Stimulated activated CD8-positive, alpha-beta memory T cell treated with anti-CD3 and anti-CD28 coated beads, Interleukin-7, amount 100 ng/mL, for 48 hours (primary cell): ENCODE measurements at regions not wholly inside any gene's neighbourhood (a gene's known extent, or its start where the extent isn't known, plus 50 kb on each side); places are given as distances from the start of the nearest gene placed in this dataset.

ENCODE experiments used
- DNase-seq, 2 donors: peaks; one replicate each; pipeline ENCODE4 v3.0.0-alpha.2; 2020; ENCODE audit warnings: low read depth in 1 of 2; ENCODE audit errors: extremely low read depth in 1 of 2

- no peak for DNase-seq
Measured at GRCh38 chr13:75919660-75920199, 283.6 kb downstream of the LMO7 start.

- DNase-seq = no peak
Measured at GRCh38 chr13:75915066-75915465, 278.9 kb downstream of the LMO7 start.

GRCh38 chr13:75913925-75914324 is 277.8 kb downstream of the LMO7 start:
- DNase-seq = no peak

- no peak for DNase-seq
Measured at GRCh38 chr13:75910591-75910990, 274.5 kb downstream of the LMO7 start.
